Aorta (tissue), 5 donors: ENCODE measurements at regions not wholly inside any gene's neighbourhood (a gene's known extent, or its start where the extent isn't known, plus 50 kb on each side); places are given as distances from the start of the nearest gene placed in this dataset.

Experiments used
- ATAC-seq: fragments of 200-7000 bp; cut with Tn5 transposase; one replicate; pipeline ENCODE4 v1.9.1; 2022; ENCODE audit warnings: moderate library complexity; ENCODE audit not compliant: low FRiP score
- DNase-seq, 2 donors: peaks; one replicate each; pipeline ENCODE4 v3.0.0-alpha.2; 2020
- H3K27ac ChIP-seq, 2 donors: one replicate each; pipeline ENCODE4 v1.5.1; 2013; ENCODE audit warnings: low read length in 2 of 2, mild to moderate bottlenecking in 2 of 2, moderate library complexity in 2 of 2, control low read depth in 1 of 2, inconsistent platforms in 1 of 2, low read depth in 1 of 2
- H3K27me3 ChIP-seq, 2 donors: one replicate each; pipeline ENCODE4 v1.6.1; 2013; ENCODE audit warnings: control low read depth in 1 of 2, low read length in 1 of 2, mild to moderate bottlenecking in 1 of 2, moderate library complexity in 1 of 2; ENCODE audit not compliant: insufficient read depth in 2 of 2, control insufficient read depth in 1 of 2
- H3K36me3 ChIP-seq, 2 donors: one replicate each; pipeline ENCODE4 v1.6.1; 2013; ENCODE audit warnings: control low read depth in 1 of 2, low read length in 1 of 2, mild to moderate bottlenecking in 1 of 2; ENCODE audit not compliant: insufficient read depth in 2 of 2, control insufficient read depth in 1 of 2
- H3K4me1 ChIP-seq, 2 donors: one replicate each; pipeline ENCODE4 v1.6.1; 2013; ENCODE audit warnings: low read length in 2 of 2, control low read depth in 1 of 2, mild to moderate bottlenecking in 1 of 2, moderate library complexity in 1 of 2; ENCODE audit not compliant: insufficient read depth in 2 of 2, control insufficient read depth in 1 of 2
- H3K4me3 ChIP-seq, 2 donors: one replicate each; pipeline ENCODE4 v1.5.1; 2013; ENCODE audit warnings: low read length in 2 of 2, control low read depth in 1 of 2, mild to moderate bottlenecking in 1 of 2
- H3K9me3 ChIP-seq: one replicate; pipeline ENCODE4 v1.6.1; 2013; ENCODE audit warnings: mild to moderate bottlenecking, low read length; ENCODE audit not compliant: control insufficient read depth
- WGBS, 2 donors: extraction: QIAGEN DNeasy Blood & Tissue Kit; methylation state at CpG; one replicate each; pipeline ENCODE4 v1.1.7; 2013; 5-methylcytosine and 5-hydroxymethylcytosine counted together
- intact Hi-C, 2 donors: fragments of 100-400 bp; cut with DNase I; formaldehyde crosslinking; loops; one replicate each; pipeline versions ENCODE4 v1.14.2 to v1.15.0; 2022
- donor health status: healthy with polysubstance abuse.
- donor health status: Bipolar disorder and iron deficiency.
- donor health status: DM: no; HTN: no; CAD: no.
- donor health status: DM: no; HTN: no; CAD: no.
- donor health status: DM: yes; HTN: yes; CAD: no.

DNA sequence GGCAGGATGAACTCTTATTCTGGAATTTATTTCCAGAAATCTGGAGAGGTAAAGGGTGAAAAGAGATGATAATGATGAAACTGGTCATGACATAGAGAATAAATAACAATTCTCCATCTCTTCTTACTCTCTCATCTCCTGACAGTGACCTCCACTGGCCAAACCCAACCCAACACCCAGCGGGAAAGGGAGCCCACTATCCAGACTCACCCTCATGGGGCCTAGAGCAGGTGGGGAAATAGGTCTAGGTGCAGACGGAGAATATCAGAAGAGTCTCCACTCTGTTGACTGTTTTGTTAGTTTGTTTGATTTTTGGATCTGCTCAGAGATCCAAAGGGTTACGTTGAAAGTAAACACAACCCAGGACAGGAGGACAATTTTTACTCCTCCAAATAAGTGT lies 263.2 kb upstream of the PARD3B start:
- Histone ChIP-seq H3K36me3 (no peaks in the 10 kb centered on the region), H3K4me3 (no peak overlapping the region), H3K27me3 (no peaks in the 10 kb centered on the region), H3K4me1 (no peaks in the 10 kb centered on the region), H3K27ac (no peak overlapping the region), H3K9me3 (no peaks in the 10 kb centered on the region)
- no peak for ATAC-seq
- intact Hi-C loops, result no loop called here
- 95 to 97% methylated on average over 3 of the region's 3 CpGs for WGBS, 2 donors
- DNase-seq, result no peak

DNA sequence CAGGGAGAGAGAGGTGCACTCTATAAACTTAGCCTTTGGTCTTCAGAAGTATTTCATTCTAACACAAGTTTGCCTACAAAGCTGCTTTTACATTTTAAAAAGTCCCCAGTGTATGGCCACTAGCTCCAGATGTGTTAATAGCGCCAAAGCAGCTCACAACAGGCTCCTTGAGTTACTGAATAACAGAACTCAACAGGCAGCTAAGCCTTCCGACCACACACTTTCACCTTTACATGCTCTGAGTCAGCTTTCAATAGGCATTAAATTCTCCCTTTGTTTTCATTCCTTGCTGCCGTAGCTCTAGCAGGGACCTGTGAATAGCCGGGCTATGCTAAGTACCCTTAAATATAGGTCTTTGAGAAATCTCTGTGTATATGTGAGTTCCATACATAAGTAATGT lies 262.8 kb upstream of the PARD3B start:
- ATAC-seq, result no peak
- DNase-seq, result no peak

GRCh38 chr2:204289066-204289465 lies 256.2 kb upstream of the PARD3B start:
- Histone ChIP-seq H3K9me3 (no peaks in the 10 kb centered on the region), H3K36me3 (no peaks in the 10 kb centered on the region), H3K27me3 (no peaks in the 10 kb centered on the region), H3K27ac (no peak overlapping the region), H3K4me3 (no peak overlapping the region), H3K4me1 (no peaks in the 10 kb centered on the region)
- WGBS, 2 donors, result 96 to 97% methylated on average over 1 of the region's 1 CpG
- ATAC-seq, result no peak
- DNase-seq, result no peak
- intact Hi-C loops, result no loop called here

More for the DNA sequence above, 262.8 kb upstream of the PARD3B start:
- no peaks in the 10 kb centered on the region for H3K36me3 ChIP-seq
- no peaks in the 10 kb centered on the region for H3K4me1 ChIP-seq
- H3K27me3 ChIP-seq, result no peaks in the 10 kb centered on the region
- H3K4me3 ChIP-seq, result no peak overlapping the region
- H3K27ac ChIP-seq, result no peak overlapping the region
- H3K9me3 ChIP-seq, result no peaks in the 10 kb centered on the region
- intact Hi-C loops, result no loop called here
- WGBS, 2 donors, result 80 to 88% methylated on average over 4 of the region's 4 CpGs

- DNase-seq (no peak), ATAC-seq (no peak)
- Histone ChIP-seq H3K4me3 (no peak overlapping the region), H3K9me3 (no peaks in the 10 kb centered on the region), H3K27ac (no peak overlapping the region), H3K4me1 (no peaks in the 10 kb centered on the region), H3K36me3 (no peaks in the 10 kb centered on the region), H3K27me3 (no peaks in the 10 kb centered on the region)
- WGBS, 2 donors, result 92 to 95% methylated on average over 4 of the region's 4 CpGs
- intact Hi-C loops, result no loop called here
Observed at GRCh38 chr2:204292439-204292838, 252.8 kb upstream of the PARD3B start.

- Histone ChIP-seq H3K36me3 (no peaks in the 10 kb centered on the region), H3K4me3 (no peak overlapping the region), H3K9me3 (no peaks in the 10 kb centered on the region), H3K4me1 (no peaks in the 10 kb centered on the region), H3K27me3 (no peaks in the 10 kb centered on the region), H3K27ac (no peak overlapping the region)
- intact Hi-C loops, result no loop called here
- no peak for ATAC-seq
- WGBS, 2 donors, result 96 to 98% methylated on average over 4 of the region's 4 CpGs
- DNase-seq, result no peak
Observed at GRCh38 chr2:204293884-204294747, 251.2 kb upstream of the PARD3B start.

- Histone ChIP-seq H3K9me3 (no peaks in the 10 kb centered on the region), H3K27ac (no peak overlapping the region), H3K36me3 (no peaks in the 10 kb centered on the region), H3K27me3 (no peaks in the 10 kb centered on the region), H3K4me1 (no peaks in the 10 kb centered on the region), H3K4me3 (no peak overlapping the region)
- intact Hi-C loops, result no loop called here
- 93 to 94% methylated on average over 1 of the region's 1 CpG for WGBS, 2 donors
- ATAC-seq, result no peak
- DNase-seq, result no peak
Observed at GRCh38 chr2:204298404-204298803, 246.9 kb upstream of the PARD3B start.

DNA sequence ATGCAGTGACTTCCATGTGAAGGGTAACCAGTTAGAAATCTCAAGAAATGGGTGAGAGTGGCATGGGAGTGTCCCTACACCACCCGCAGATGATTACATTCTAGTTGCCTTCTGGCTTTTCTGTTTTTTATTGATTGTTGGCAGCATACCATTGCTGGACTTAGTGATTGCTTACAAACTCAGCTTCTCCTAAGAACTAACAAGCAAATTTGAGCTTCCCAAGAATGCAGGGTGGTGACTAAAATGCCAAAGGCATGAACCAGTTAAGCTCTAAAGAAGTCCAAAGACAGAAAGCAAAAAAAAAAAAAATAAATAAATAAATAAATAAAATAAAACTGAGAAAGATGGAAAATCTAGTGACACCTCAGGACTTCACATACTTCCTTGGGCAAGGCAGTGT lies 245.5 kb upstream of the PARD3B start:
- no peak for ATAC-seq
- no peak for DNase-seq
- H3K36me3 ChIP-seq, result no peaks in the 10 kb centered on the region
- no peaks in the 10 kb centered on the region for H3K27me3 ChIP-seq
- WGBS, 2 donors, result 100% methylated on average over 1 of the region's 1 CpG
- H3K4me3 ChIP-seq, result no peak overlapping the region
- intact Hi-C loops, result no loop called here
- no peak overlapping the region for H3K27ac ChIP-seq
- no peaks in the 10 kb centered on the region for H3K4me1 ChIP-seq
- H3K9me3 ChIP-seq, result no peaks in the 10 kb centered on the region

GRCh38 chr2:204306667-204307066 lies 238.6 kb upstream of the PARD3B start:
- Histone ChIP-seq H3K4me1 (no peaks in the 10 kb centered on the region), H3K27ac (no peak overlapping the region), H3K36me3 (no peaks in the 10 kb centered on the region), H3K4me3 (no peak overlapping the region), H3K27me3 (no peaks in the 10 kb centered on the region), H3K9me3 (no peaks in the 10 kb centered on the region)
- no peak for DNase-seq
- intact Hi-C loops, result no loop called here
- WGBS, 2 donors, result 93 to 94% methylated on average over 4 of the region's 4 CpGs
- no peak for ATAC-seq

- Histone ChIP-seq H3K27me3 (no peaks in the 10 kb centered on the region), H3K27ac (no peak overlapping the region), H3K9me3 (no peaks in the 10 kb centered on the region), H3K4me1 (no peaks in the 10 kb centered on the region), H3K36me3 (no peaks in the 10 kb centered on the region), H3K4me3 (no peak overlapping the region)
- no peak for DNase-seq
- intact Hi-C loops, result no loop called here
- ATAC-seq, result no peak
- 88 to 89% methylated on average over 8 of the region's 8 CpGs for WGBS, 2 donors
Observed at GRCh38 chr2:204312105-204312504, 233.2 kb upstream of the PARD3B start.
